Fibroblast of villous mesenchyme (primary cell): ENCODE measurements at regions not wholly inside any gene's neighbourhood (a gene's known extent, or its start where the extent isn't known, plus 50 kb on each side); places are given as distances from the start of the nearest gene placed in this dataset.

Experiments used
- DNase-seq: peaks from one replicate; pipeline ENCODE4 v3.0.0-alpha.2; 2010; ENCODE audit warnings: low read depth
- H3K4me3 ChIP-seq: 2 replicates; pipeline ENCODE4 v1.5.1; 2011; ENCODE audit warnings: low read depth, mild to moderate bottlenecking, low read length
- TF ChIP-seq, protein P1 (sequence below): IDR thresholded peaks from 2 replicates; pipeline ENCODE4 v1.5.1; 2012; ENCODE audit warnings: low read depth, mild to moderate bottlenecking, low read length; ENCODE audit not compliant: insufficient read depth

DNA sequence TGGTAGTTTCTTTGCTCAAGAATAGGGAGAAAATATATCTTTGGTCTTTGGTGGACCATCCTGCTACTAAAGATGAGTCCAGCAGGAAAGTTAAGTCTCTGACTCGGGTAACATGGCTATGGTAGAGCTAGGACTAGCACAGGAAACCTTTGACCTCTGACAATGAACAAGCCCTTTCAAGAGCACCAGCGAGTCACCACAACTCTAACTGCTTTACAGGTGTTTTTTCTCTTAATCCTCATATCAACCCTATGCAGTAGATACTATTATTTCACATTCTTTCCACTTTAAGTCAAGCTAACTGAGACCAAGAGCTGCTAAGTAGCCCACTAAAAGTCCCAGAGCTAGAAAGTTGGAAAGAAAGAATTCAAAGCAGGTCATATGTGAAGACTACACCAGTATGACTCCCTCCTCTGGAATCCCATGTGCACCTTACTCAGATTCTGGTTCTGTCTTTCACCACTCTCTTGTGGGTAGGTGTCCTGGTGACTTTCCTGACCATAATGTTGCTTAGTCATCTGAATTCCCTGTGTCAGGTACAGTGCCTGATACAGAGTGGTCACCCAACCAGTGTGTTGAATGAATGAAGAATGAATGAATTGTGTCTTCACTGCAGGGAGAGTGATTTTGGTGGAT is 53.8 kb upstream of the ME3 start:
- DNase-seq = no peak
- TF ChIP-seq, protein P1, sequence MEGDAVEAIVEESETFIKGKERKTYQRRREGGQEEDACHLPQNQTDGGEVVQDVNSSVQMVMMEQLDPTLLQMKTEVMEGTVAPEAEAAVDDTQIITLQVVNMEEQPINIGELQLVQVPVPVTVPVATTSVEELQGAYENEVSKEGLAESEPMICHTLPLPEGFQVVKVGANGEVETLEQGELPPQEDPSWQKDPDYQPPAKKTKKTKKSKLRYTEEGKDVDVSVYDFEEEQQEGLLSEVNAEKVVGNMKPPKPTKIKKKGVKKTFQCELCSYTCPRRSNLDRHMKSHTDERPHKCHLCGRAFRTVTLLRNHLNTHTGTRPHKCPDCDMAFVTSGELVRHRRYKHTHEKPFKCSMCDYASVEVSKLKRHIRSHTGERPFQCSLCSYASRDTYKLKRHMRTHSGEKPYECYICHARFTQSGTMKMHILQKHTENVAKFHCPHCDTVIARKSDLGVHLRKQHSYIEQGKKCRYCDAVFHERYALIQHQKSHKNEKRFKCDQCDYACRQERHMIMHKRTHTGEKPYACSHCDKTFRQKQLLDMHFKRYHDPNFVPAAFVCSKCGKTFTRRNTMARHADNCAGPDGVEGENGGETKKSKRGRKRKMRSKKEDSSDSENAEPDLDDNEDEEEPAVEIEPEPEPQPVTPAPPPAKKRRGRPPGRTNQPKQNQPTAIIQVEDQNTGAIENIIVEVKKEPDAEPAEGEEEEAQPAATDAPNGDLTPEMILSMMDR = no peak
- H3K4me3 ChIP-seq = no peak overlapping the region

DNA sequence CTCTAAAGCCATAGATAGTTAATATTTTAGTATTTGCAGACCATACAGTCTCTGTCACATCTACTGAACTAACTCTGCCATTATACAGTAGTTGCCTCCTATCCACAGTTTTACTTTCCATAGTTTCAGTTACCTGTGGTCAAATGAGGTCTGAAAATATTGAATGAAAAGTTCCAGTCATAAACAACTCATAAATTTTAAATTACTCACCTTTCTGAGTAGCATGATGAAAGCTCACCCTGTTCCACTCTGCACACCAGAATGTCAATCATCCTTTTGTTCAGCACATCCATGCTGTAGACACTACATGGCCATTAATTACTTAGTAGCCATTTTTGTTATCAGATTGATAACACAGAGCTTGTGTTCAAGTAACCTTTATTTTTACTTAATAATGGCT is 51.7 kb upstream of the ME3 start:
- no peak overlapping the region for H3K4me3 ChIP-seq
- DNase-seq = no peak
- TF ChIP-seq, protein P1 = no peak

DNA sequence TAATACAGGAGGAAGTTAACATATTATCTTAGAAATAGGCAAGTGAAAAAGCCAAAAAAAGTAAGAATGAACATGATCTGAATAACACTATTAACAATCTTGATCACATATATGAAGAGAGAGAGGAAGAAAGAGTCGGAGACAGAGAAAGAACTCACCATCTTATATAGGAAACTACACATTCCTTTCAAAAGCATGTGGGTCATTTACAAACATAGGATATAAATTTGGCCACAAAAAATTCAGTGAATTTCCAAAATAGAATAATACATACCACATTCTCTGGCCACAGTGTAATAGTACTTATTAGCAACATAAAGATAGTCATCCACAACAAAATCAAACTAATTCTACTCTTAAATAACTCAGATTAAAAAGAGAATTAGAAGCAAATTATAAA is 50.9 kb upstream of the ME3 start:
- TF ChIP-seq, protein P1 = no peak
- no peak overlapping the region for H3K4me3 ChIP-seq
- no peak for DNase-seq

- DNase-seq = no peak
- H3K4me3 ChIP-seq = no peak overlapping the region
- TF ChIP-seq, protein P1 = no peak
Observed at GRCh38 chr11:86722748-86723147, 50.3 kb upstream of the ME3 start.
